IMR-90 (cell line): ENCODE measurements at regions not wholly inside any gene's neighbourhood (a gene's known extent, or its start where the extent isn't known, plus 50 kb on each side); places are given as distances from the start of the nearest gene placed in this dataset.

ENCODE experiments used
- CEBPB ChIP-seq: IDR thresholded peaks from 2 replicates; pipeline ENCODE4 v1.6.1; 2012; ENCODE audit warnings: low read depth, low read length, improper control_type of control experiment
- CHD1 ChIP-seq: IDR thresholded peaks from 2 replicates; pipeline ENCODE4 v1.6.1; 2012; ENCODE audit warnings: low read depth, low read length, improper control_type of control experiment
- CTCF ChIP-seq: conservative IDR thresholded peaks from 2 replicates; pipeline ENCODE4 v1.5.1; 2012; ENCODE audit warnings: mild to moderate bottlenecking, low read depth, low read length, improper control_type of control experiment
- MXI1 ChIP-seq: IDR thresholded peaks from 2 replicates; pipeline ENCODE4 v1.6.1; 2012; ENCODE audit warnings: low read depth, mild to moderate bottlenecking, low read length, moderate library complexity, borderline replicate concordance
- NFE2L2 ChIP-seq: fragments of 150-350 bp; IDR thresholded peaks from 2 replicates; pipeline ENCODE4 v1.6.1; 2016; ENCODE audit warnings: low read depth, mild to moderate bottlenecking, low read length
- POLR2A ChIP-seq: IDR thresholded peaks from 2 replicates; pipeline ENCODE4 v1.6.1; 2012; ENCODE audit warnings: mild to moderate bottlenecking, low read depth, low read length
- RAD21 ChIP-seq: IDR thresholded peaks from 2 replicates; pipeline ENCODE4 v1.6.1; 2012; ENCODE audit warnings: low read length, improper control_type of control experiment
- RFX5 ChIP-seq: IDR thresholded peaks from 2 replicates; pipeline ENCODE4 v1.8.0; 2012; ENCODE audit warnings: low read depth, mild to moderate bottlenecking, low read length, moderate library complexity
- SMC3 ChIP-seq: fragments of 150-350 bp; IDR thresholded peaks from 2 replicates; pipeline ENCODE4 v1.6.1; 2016; ENCODE audit warnings: low read depth, mild to moderate bottlenecking, antibody characterized with exemption, low read length, moderate library complexity
- USF2 ChIP-seq: fragments of 150-350 bp; IDR thresholded peaks from 2 replicates; pipeline ENCODE4 v1.6.1; 2017; ENCODE audit warnings: mild to moderate bottlenecking, antibody characterized with exemption, low read length, low read depth

- TF ChIP-seq CTCF (no peak), POLR2A (no peak), RFX5 (no peak), SMC3 (no peak), NFE2L2 (no peak), RAD21 (no peak), CHD1 (no peak), USF2 (no peak), MXI1 (no peak), CEBPB (no peak)
These were observed 156.7 kb downstream of the HAPSTR1 start for GRCh38 chr16:9248162-9248561.
